Bone marrow (tissue), 2 donors: ENCODE measurements at regions not wholly inside any gene's neighbourhood (a gene's known extent, or its start where the extent isn't known, plus 50 kb on each side); places are given as distances from the start of the nearest gene placed in this dataset.
"Not testable (repeated sequence)": the region's sequence is repeated elsewhere in the genome, so short reads cannot be mapped to it uniquely, and the experiment has no call there.

Source experiments
- DNase-seq, 2 donors: peaks; one replicate each; lab custom pipeline; 2025; lab: John Stamatoyannopoulos, UW

GRCh38 chr11:37322333-37323194, 724.5 kb upstream of the RAG2 start:
- DNase-seq: no peak

DNA sequence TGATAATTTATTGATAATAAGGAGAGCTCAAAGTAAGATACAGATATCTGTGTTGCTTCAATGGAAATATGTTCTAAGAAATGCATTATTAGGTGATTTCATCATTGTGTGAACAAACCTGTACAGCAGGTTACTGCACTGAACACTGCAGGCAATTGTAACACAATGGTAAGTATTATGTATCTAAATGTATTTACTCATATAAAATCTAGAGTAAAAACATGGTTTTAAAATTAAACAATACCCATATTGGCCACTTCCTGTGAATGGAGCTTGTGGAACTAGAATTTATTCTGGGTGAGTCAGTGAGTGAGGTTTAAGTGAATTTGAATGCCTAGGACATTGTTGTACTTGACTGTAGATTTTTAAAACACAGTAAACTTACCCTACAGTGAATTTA, 722.9 kb upstream of the RAG2 start:
- DNase-seq: no peak

DNA sequence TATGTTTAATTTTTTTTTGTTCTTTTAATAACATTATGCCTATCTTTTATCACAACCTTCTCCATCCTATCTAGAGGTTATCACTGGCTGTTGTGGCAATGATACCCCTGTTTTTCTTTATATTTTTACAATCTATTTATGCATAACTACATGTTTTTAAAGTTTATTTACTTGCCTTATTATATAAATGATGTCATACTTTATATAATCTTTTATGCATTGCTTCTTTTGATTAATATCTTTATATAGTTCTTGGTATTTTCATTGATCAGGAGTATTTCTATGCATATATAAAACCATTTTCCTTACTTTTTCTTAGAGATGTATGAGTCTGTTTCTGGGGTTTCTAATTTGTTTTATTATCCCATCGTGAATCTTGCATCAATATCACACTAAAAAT, 719.8 kb upstream of the RAG2 start:
- no peak for DNase-seq

DNA sequence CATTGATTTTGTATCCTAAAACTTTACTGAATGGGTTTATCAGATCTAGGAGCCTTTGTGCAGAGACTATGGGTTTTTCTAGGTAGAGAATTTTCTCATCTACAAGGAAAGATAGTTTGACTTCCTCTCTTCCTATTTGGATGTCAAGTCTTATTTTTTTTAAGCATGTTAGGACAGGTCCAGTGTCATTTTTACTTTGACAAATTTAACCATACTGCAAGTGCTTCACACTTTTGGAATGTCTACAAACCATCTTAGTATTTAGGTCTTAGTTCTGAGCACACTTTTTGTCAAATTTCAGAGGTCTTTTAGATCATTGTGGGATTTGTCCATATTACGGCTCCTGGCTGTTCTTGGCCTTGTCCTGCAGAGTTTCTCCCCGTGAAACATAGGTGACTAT, 715.2 kb upstream of the RAG2 start:
- DNase-seq: no peak

- DNase-seq: no peak
Measured at GRCh38 chr11:37306563-37306962, 708.5 kb upstream of the RAG2 start.

- DNase-seq: not testable (repeated sequence)
Measured at GRCh38 chr11:37301405-37301804, 703.4 kb upstream of the RAG2 start.

DNA sequence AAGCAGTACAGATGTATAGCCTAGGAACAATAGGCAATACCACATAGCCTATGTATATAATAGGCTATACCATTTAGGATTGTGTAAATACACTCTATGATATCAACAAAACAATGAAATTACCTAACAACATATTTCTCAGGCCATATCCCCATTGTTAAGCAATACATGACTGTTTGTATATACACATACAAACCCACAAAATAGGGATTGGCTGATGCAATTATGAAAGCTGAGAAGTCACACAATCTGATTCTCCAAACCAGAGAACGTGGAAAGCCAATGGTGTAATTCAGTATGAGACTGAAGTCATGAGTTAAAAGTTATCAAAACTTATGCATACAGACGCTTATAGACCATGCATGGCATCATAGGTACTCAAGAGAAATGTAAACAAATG, 700.1 kb upstream of the RAG2 start:
- DNase-seq: no peak

GRCh38 chr11:37286890-37287289, 688.9 kb upstream of the RAG2 start:
- DNase-seq: no peak

GRCh38 chr11:37282367-37282766, 684.3 kb upstream of the RAG2 start:
- no peak for DNase-seq

GRCh38 chr11:37280200-37280599, 682.2 kb upstream of the RAG2 start:
- DNase-seq: no peak

DNA sequence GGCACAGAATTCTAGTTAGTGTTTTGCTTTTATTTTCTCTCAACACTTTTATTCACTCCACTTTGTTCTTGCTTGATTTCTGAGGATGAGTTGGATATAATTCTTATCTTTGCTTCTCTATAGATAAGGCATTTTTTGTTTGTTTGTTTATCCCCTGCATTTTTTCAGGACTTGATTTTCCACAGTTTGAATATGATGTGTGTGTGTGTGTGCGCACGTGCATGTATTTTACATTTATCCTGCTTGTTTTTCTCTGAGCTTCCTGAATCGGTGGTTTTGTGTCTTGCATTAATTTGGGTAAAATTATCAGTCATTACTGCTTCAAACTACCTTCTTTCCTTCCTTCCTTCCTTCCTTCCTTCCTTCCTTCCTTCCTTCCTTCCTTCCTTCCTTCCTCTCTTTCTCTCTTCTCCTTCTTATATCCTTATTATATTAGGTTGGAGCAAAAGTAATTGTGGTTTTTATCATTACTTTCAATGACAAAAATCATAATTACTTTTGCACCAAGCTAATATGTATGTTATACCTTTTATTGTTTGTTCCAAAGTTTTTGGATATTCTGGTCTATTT, 679.9 kb upstream of the RAG2 start:
- no peak for DNase-seq

DNA sequence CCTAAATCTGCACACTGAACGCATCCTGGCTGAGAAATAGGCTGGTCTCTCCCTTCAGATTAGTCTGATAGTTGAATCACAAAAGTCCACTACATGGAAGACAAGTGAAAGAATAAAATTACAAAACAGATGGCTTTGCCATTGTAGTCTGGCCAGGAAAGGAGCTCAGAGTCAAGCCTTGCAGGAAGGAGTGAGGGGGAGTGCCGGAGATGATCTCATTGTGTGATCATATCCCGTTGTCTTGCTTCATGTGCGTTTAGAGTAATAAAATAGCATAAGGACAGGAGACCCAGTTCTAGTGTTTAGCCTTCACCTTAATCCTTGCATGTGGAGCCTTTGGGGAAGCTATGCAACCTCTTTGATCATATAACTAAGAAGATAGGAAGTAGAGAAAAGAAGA, 666.7 kb upstream of the RAG2 start:
- no peak for DNase-seq

DNA sequence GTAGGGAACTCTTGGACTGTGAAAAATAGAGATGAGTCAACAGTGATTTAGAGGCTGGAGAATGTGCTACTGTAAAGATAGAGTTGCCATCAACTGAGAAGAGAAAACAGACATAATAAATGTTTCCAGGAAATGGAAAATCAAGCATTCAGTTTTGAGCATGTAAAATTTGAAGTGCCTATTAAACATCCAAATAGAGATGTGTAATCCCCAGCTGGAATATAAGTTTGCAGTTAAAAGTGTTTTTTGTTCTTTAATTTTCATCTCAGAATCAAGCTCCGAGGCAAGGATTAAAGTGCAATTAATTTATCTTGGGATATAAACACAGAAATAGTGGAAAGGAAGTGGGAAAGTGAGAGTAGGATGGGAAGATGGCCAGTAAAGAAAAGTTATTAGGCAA, 666.0 kb upstream of the RAG2 start:
- no peak for DNase-seq

DNA sequence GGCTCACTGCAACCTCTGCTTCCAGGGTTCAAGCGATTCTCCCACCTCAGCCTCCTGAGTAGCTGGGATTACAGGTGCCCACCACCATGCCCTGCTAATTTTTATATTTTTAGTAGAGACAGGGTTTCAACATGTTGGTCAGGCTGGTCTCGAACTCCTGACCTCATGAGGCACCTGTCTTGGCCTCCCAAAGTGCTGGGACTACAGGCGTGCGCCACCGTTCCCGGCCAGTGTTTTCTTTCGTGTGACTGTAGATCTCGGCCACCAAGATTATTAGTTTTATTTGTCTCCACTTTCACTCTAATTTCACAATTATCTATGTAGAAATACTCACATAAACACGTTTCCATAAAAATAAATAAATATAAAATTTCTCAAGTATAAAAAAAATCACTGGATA, 665.4 kb upstream of the RAG2 start:
- DNase-seq: not testable (repeated sequence)

DNA sequence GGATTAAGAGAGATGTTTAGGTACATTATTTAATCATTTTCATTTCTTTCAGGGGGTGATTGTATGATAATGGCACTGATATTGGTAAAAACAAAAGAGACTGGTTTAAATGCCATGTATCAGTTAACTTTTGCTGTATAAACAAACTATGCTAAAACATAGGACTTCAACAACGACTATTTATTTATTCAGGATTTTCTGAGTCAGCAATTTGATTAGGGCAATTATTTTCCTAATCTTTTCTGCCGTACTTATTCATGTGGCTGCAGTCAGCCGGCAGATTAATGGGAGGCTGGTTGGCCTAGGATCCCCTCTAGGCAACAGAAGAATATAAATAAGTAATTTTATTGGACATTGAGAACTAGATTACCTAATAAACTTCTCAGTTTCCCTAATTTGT, 661.7 kb upstream of the RAG2 start:
- DNase-seq: no peak

DNA sequence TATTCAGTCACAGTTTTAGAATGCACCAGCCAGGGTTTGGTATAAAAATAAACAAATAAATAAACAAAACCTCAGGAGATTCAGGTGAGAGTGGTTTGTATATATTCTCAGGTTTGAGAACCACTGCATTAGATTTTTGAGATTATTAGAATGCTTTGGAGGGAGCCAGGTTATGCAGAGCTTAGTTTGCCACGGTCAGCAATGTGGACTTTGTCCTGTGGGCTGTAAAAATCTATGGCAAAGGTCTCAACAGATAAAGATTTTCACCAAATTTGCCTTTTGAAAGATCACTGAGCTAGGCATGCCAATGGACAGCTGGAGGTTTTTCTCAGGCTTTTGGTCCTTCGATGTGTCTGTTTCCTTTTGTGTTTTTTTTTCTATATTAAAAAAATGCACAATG, 650.1 kb upstream of the RAG2 start:
- no peak for DNase-seq

DNA sequence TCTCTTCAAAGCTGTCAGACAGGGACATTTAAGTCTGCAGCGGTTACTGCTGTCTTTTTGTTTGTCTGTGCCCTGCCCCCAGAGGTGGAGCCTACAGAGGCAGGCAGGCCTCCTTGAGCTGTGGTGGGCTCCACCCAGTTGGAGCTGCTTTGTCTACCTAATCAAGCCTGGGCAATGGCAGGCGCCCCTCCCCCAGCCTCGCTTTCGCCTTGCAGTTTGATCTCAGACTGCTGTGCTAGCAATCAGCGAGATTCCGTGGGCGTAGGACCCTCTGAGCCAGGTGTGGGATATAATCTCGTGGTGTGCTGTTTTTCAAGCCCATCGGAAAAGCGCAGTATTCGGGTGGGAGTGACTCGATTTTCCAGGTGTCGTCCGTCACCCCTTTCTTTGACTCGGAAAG, 648.1 kb upstream of the RAG2 start:
- not testable (repeated sequence) for DNase-seq

DNA sequence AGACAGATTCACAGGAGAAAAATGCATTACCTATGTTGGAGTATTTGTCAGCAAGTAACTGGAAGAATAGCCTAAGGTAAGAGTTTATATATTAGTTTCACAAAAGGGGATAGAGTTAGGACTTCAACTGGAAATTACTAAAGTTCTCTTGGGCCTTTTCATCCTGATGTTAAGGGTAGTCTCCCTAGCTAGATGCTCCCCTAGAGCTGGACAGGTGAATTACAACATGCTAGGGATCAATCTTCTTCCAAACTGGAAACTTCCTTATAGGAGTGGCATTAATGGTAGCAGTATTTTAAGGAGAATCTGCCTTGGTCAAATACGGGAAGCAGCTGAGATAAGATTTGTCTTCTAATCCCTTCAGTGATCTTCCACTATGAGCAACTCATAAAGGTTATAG, 632.8 kb upstream of the RAG2 start:
- no peak for DNase-seq

DNA sequence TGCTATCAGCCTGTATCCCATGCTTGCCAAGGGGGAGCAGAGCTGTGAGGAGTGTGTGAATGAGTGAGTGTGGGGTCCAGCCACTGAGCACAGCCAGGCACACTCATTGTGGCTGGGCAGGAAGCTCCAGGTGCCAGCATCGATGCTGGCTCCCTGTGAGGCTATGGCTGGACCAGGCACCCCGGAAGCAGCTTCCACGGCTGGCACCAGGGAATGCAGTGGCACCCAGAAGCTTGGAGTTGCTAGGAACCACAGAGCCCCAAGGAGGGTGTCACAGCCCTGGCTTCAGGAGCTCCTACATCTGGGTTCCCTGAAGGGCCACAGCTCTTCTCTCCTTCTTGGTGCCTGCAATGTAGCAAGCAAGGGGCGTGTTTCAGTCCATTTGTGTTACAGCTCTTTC, 625.9 kb upstream of the RAG2 start:
- no peak for DNase-seq

- DNase-seq: no peak
Measured at GRCh38 chr11:37203006-37203405, 605.0 kb upstream of the RAG2 start.

GRCh38 chr11:37199082-37199481, 601.0 kb upstream of the RAG2 start:
- no peak for DNase-seq

DNA sequence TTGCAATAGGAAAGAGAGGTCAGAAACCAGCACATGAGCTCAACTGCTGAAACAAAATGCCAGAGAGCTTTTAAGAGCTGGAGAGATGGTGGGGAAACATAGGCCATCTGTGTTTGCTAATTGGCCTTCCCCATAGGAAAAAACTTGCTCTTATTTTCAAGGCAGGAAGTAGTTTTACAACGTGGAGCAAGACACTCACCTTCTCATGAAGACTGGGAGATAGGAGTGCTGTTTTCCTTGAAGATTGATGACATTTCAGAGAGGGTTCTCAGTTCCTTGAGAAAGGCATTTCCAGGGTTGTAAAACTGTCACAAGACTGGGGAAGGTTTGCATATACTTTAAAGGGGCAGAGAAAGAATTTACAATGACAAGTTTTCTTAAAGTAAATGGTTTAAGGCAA, 586.3 kb upstream of the RAG2 start:
- no peak for DNase-seq

DNA sequence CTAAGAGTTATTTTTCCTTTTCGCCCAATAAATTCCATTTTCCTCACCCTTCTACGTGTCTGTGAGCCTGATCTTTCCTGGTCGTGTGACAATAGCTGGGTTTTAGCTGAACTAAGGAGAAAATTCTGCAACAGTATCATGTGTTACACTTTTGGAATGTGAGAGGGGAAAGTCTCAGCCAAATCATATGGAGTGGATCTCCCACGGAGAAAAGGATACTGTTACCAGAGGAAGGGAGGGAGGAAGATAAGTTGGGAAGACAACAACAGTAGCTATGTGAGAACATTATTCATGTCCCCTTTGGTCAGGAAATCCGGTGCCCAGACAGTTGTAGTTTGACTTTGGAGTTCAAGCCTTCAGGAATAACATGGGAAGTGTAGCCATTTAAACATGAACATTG, 584.0 kb upstream of the RAG2 start:
- DNase-seq: no peak

DNA sequence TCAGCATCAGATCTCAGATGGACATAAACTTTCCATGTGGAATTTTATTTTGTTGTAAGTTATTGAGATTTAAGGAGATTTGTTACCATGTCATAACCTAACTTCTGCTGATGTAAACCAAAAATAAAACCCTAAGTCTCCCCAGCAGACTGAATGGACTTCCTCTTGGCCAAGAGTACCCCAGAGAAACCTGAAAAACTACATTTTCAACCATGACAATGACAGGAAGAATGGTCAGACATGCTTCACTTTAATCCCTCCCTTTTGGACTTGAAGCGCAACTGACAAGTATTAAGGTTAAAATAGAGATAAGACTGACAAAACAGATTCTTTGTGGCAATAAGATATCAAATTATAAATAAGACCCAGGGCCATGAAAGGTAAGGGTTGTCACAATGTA, 579.7 kb upstream of the RAG2 start:
- DNase-seq: no peak
